ENCODE measurements at regions not wholly inside any gene's neighbourhood (a gene's known extent, or its start where the extent isn't known, plus 50 kb on each side); places are given as distances from the start of the nearest gene placed in this dataset.

DNA sequence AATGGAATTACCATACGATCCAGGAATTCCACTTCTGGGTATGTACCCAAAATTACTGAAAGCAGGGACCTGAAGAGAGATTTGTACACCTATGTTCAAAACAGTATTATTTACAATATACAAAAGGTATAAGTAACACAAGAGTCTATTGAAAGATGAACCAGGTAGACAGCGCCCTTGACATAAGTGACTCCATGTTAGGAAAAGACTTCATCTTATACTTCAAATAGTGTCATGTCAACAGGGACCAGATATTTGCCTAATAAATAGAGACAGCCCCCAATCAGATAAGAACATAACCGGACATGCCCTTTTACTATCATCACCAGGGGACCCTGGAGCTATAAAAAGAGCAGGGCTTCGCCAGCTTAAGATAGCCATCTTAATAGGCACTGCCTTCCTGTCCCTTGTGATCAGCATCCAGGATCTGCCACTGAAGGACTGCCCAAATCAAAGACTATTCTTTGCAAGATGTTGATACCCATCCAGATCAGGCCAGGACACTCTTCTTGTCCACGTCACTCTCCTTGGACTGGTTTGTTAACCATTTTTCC, 309.0 kb upstream of the SULF2 start:
- intact Hi-C loops (cut with micrococcal nuclease) = no loop called here
- peaks cover 14% of the 10 kb centered on the region for H3K27me3 Mint-ChIP-seq (ENCODE audit: insufficient read depth, unreplicated experiment)
- peaks cover 2% of the 10 kb centered on the region for H3K36me3 Mint-ChIP-seq (ENCODE audit: insufficient read depth, unreplicated experiment)
- H3K9me3 Mint-ChIP-seq (ENCODE audit: unreplicated experiment) = no peaks in the 10 kb centered on the region
- POLR2A ChIA-PET = no interaction called here
- H3K4me1 Mint-ChIP-seq (ENCODE audit: insufficient read depth, unreplicated experiment) = peaks cover 9% of the 10 kb centered on the region
- DNase-seq (ENCODE audit: unreplicated experiment) = no peak
- TF ChIP-seq, protein P1, sequence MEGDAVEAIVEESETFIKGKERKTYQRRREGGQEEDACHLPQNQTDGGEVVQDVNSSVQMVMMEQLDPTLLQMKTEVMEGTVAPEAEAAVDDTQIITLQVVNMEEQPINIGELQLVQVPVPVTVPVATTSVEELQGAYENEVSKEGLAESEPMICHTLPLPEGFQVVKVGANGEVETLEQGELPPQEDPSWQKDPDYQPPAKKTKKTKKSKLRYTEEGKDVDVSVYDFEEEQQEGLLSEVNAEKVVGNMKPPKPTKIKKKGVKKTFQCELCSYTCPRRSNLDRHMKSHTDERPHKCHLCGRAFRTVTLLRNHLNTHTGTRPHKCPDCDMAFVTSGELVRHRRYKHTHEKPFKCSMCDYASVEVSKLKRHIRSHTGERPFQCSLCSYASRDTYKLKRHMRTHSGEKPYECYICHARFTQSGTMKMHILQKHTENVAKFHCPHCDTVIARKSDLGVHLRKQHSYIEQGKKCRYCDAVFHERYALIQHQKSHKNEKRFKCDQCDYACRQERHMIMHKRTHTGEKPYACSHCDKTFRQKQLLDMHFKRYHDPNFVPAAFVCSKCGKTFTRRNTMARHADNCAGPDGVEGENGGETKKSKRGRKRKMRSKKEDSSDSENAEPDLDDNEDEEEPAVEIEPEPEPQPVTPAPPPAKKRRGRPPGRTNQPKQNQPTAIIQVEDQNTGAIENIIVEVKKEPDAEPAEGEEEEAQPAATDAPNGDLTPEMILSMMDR (IDR thresholded peaks at IDR 0.05; ENCODE audit: unreplicated experiment) = no peak
- no peak overlapping the region for H3K27ac Mint-ChIP-seq (ENCODE audit: low read depth, unreplicated experiment)
- CTCF ChIA-PET = no interaction called here
- H3K4me3 Mint-ChIP-seq (ENCODE audit: unreplicated experiment) = no peak overlapping the region
- no TSS peak for BruUV-seq (replicated peaks)

DNA sequence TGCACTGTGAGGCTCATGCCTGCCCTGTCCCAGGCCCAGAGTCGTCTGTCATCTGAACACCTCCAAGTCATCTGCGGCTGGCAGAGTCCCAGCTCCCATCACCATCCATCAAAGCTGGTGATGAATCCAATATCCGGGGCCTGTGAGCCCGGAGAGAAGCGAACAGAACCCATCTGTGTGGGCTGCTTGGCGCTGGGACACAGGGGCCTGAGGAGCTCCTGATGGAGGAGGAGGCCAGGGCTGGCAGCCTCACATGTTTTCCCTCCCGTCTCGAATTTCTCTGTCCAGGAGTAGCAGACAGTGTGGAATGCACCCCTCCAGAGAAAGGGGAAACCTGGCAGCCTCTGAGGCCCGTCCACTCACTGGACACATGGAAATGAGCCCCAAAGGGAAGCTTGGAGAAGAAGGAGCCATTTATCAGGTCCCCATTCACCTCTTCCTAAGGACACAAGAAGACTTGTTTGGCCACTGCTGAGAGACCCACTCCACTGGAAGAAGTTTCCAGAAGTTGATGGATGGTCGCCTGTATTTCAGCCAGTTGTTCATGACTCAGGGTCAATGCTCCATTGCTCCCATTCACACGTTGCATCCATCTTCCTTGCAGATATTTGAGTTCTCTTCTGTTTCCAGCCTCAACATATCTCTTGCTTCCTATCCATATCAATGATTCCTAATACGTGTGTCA, 307.5 kb upstream of the SULF2 start:
- ChIA-PET CTCF (interaction anchor here (0.7 kb wide), 1 partner anchor 207 kb away, joined by 3 read pairs; no protein-coding TSS in a partner anchor), POLR2A (no interaction called here)
- Mint-ChIP-seq H3K9me3 (ENCODE audit: unreplicated experiment) (no peaks in the 10 kb centered on the region), H3K4me3 (ENCODE audit: unreplicated experiment) (no peak overlapping the region), H3K27ac (ENCODE audit: low read depth, unreplicated experiment) (no peak overlapping the region), H3K4me1 (ENCODE audit: insufficient read depth, unreplicated experiment) (no peaks in the 10 kb centered on the region), H3K27me3 (ENCODE audit: insufficient read depth, unreplicated experiment) (peaks cover 16% of the 10 kb centered on the region), H3K36me3 (ENCODE audit: insufficient read depth, unreplicated experiment) (no peaks in the 10 kb centered on the region)
- DNase-seq (ENCODE audit: unreplicated experiment) = no peak
- TF ChIP-seq, protein P1 (IDR thresholded peaks at IDR 0.05; ENCODE audit: unreplicated experiment) = no peak
- intact Hi-C loops (cut with micrococcal nuclease) = no loop called here
- no TSS peak for BruUV-seq (replicated peaks)

DNA sequence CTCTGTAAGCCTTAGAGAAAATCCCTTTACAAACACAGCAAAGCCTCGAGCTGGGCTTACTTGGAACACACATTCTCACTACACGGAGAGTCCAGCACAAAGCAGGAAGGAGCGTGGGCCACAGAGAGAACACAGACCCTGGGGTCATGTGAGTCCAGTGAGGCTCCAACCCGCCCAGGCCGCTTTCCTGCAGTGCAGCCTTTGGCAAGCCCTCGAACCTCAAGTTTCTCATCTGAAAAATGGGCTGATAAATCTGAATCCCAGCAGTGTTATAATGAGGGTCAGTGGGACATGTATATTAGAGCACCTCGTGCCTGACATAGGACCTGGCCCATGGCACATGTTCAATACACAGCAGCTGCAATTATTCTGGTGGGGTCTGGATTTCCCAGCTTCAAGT, 305.5 kb upstream of the SULF2 start:
- Mint-ChIP-seq H3K27ac (ENCODE audit: low read depth, unreplicated experiment) (no peak overlapping the region), H3K4me1 (ENCODE audit: insufficient read depth, unreplicated experiment) (no peaks in the 10 kb centered on the region), H3K36me3 (ENCODE audit: insufficient read depth, unreplicated experiment) (no peaks in the 10 kb centered on the region), H3K9me3 (ENCODE audit: unreplicated experiment) (no peaks in the 10 kb centered on the region), H3K4me3 (ENCODE audit: unreplicated experiment) (no peak overlapping the region), H3K27me3 (ENCODE audit: insufficient read depth, unreplicated experiment) (peaks cover 16% of the 10 kb centered on the region)
- no TSS peak for BruUV-seq (replicated peaks)
- no peak for DNase-seq (ENCODE audit: unreplicated experiment)
- ChIA-PET POLR2A (interaction anchor here (0.7 kb wide), 1 partner anchor 82 kb away, joined by 3 read pairs; no protein-coding TSS in a partner anchor), CTCF (interaction anchor here (0.7 kb wide), 1 partner anchor 384 kb away, joined by 3 read pairs; no protein-coding TSS in a partner anchor)
- intact Hi-C loops (cut with micrococcal nuclease) = no loop called here
- TF ChIP-seq, protein P1 (IDR thresholded peaks at IDR 0.05; ENCODE audit: unreplicated experiment) = no peak

DNA sequence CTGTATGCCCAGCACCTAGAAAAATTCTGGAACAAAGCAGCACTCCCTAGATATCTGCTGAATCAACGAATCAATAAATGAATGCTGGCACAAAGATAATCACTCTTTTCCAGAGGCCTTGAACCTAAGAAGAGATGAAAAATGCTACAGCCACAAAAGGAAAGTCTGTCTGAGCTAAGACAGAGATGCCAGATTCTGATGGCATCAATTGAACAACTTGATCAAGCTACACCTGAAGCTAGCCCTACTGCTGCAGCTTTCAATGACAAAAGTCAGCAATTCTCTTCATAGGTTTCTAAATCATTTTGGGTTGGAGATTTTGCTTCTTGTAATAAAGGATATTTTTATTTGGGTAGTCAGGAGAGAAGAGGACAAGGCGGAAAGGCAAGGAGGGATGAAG, 305.0 kb upstream of the SULF2 start:
- no peaks in the 10 kb centered on the region for H3K4me1 Mint-ChIP-seq (ENCODE audit: insufficient read depth, unreplicated experiment)
- TF ChIP-seq, protein P1 (IDR thresholded peaks at IDR 0.05; ENCODE audit: unreplicated experiment) = no peak
- intact Hi-C loops (cut with micrococcal nuclease) = no loop called here

More for the DNA sequence above, 305.0 kb upstream of the SULF2 start:
- Mint-ChIP-seq H3K36me3 (ENCODE audit: insufficient read depth, unreplicated experiment) (no peaks in the 10 kb centered on the region), H3K4me3 (ENCODE audit: unreplicated experiment) (no peak overlapping the region), H3K27ac (ENCODE audit: low read depth, unreplicated experiment) (no peak overlapping the region), H3K27me3 (ENCODE audit: insufficient read depth, unreplicated experiment) (peaks cover 16% of the 10 kb centered on the region), H3K9me3 (ENCODE audit: unreplicated experiment) (no peaks in the 10 kb centered on the region)
- CTCF ChIA-PET = no interaction called here
- POLR2A ChIA-PET = interaction anchor here (0.7 kb wide), 1 partner anchor 81 kb away, joined by 3 read pairs; no protein-coding TSS in a partner anchor
- DNase-seq (ENCODE audit: unreplicated experiment) = no peak
- BruUV-seq (replicated peaks) = no TSS peak

Data from MCF 10A (cell line).